ENCODE measurements at regions not wholly inside any gene's neighbourhood (a gene's known extent, or its start where the extent isn't known, plus 50 kb on each side); places are given as distances from the start of the nearest gene placed in this dataset.
"Not testable (repeated sequence)": the region's sequence is repeated elsewhere in the genome, so short reads cannot be mapped to it uniquely, and the experiment has no call there.

DNA sequence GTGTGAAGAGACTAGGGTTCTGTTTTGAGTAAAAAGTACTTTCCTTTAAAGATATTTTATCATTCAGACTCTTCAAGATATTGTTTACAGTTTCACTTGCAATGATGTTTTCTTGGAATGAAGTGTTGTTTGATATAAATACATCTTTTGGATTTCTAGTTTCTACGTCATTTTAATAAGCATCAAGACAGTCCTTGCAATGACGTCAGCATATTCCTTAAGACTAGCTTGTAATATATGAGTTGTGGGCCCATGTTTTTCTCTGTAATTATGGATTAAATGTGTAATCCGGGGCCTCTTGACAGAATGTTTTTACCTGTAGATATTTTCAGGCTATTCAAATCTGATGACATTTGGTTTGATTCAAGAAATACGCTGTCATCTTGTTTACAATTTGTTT is 66.1 kb downstream of the RBMX2 start:
- in situ Hi-C loops (cut with HindIII; ENCODE audit: low sequenced_read_pairs): no loop called here

DNA sequence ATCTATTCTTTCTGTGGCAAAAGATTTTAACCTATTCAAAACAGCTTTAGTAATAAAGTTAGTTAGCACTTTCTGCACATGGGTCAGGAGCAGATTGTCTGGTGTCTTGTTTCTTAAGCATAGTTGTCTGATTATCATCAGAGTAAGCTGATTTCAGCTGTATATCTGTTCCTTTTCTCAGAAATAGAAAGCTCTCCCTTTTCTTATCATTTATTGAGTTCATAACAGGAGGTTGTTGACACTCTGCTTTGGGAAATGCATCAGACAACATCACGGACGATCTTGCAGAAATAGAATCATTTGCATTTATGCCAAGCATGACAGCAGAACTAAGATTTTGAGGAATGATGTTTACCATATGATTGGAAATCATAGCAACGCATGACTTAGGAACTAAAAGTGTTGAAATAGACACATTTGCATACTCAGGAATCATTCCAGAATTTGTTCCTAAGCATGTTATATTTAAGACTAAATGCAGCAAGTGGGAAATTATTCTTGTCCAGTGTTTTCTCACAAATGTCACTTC is 66.7 kb downstream of the RBMX2 start:
- no peak for DNase-seq (ENCODE audit: low spot score)
- in situ Hi-C loops (cut with HindIII; ENCODE audit: low sequenced_read_pairs): no loop called here

More for the DNA sequence above, 66.1 kb downstream of the RBMX2 start:
- DNase-seq (ENCODE audit: low spot score): no peak

DNA sequence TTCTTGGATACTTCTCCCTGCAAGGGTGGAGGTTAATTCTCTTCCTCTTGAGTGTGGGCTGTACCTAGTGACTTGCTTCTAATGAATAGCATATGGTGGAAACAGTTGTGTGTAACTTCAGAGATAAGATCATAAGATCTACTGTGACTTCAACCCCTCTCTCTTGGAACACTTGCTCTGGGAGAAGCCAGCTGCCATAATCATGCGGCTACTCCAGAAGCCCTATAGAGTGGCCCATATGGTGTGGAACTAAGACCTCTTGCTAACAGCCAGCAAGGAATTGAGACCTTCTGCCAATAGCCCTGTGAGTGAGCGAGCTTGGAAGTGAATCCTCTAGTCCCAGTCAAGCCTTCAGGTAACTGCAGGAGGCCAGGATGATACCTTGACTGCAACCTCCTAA is 81.1 kb downstream of the RBMX2 start:
- in situ Hi-C loops (cut with HindIII; ENCODE audit: low sequenced_read_pairs): no loop called here

DNA sequence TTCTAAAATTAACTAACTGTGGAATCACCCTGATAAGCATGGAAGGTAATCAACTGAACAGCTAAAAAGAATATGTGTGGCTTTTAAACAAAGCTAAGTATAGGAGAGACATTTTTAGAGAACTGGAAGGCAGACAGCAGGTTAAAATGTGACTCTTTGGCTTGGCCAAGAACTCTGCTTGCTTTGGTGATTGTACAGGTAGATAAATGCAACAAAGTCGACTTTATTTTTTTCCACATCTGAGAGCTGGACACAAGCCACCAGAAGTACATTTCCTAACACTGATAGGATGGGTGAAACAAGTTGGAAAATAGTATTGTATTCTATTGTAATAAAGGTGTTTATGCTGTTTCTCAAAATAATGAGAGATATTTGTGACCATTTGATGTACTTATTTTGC is 84.1 kb downstream of the RBMX2 start:
- DNase-seq (ENCODE audit: low spot score): no peak
- in situ Hi-C loops (cut with HindIII; ENCODE audit: low sequenced_read_pairs): no loop called here

More for the DNA sequence above, 81.1 kb downstream of the RBMX2 start:
- DNase-seq (ENCODE audit: low spot score): no peak

DNA sequence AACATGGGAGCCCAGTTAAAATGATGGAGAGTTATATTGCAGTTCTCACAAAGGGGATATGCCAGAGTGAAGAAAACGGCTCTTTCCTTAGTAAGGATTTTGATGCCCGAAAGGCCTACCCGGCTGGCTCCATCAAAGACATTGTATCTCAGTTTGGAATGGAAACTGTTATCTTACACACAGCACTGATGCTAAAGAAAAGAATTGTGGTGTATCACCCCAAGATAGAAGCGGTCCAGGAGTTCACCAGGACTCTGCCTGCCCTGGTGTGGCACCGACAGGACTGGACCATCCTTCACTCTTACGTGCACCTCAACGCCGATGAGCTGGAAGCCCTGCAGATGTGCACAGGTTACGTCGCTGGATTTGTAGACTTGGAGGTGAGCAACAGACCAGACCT is 93.7 kb downstream of the RBMX2 start:
- DNase-seq (ENCODE audit: low spot score); in situ Hi-C loops (cut with HindIII; ENCODE audit: low sequenced_read_pairs): not testable (repeated sequence)

DNA sequence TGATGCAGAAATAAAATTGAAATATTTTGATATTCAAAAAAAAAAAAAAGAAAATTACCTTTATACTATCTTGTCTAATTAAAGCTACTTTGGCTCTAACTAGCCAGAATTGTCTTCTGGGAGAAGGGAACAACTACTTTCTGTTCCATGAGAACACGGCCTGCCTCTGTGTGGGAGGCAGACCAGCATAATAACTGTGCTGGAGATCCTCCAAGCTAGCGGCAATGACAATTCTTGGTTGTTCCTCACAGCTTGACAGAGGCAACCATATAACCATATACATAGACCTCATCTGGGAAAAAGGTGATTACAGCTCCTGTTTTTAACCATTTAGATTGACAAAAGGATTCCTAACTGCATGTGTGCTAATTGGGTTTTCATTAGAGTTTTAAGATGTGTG is 95.7 kb downstream of the RBMX2 start:
- in situ Hi-C loops (cut with HindIII; ENCODE audit: low sequenced_read_pairs): no loop called here
- DNase-seq (ENCODE audit: low spot score): peak; percentile 6

DNA sequence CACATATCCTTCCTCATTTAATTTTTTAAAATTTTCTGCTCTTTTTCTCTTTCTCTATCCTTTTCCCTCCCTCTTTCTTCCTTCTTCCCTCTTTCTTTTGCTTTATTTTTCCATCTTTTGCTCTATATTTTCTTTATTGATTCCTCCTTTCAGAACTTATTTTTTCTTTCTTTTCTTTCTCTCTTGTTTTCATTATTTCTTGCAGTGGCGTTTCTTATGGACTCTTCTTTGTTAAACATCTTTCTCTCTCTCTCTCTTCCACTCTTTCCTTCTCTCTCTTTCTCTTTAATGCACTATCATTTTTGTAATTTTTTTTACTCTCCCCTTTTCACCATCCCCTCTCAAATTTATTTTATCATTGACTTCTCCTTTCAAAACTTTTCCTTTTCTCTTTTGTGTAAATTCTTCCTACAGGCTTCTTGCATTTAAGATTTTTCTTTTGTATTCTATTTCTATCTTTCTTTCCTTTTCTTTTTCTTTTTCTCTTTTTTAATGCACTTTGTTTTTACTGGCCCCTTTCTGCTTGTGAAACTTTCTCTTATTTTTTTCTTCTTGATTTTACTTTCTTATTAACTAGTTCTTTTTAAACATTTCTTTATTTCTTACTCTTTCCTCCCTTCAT is 97.0 kb downstream of the RBMX2 start:
- in situ Hi-C loops (cut with HindIII; ENCODE audit: low sequenced_read_pairs): no loop called here
- DNase-seq (ENCODE audit: low spot score): no peak

DNA sequence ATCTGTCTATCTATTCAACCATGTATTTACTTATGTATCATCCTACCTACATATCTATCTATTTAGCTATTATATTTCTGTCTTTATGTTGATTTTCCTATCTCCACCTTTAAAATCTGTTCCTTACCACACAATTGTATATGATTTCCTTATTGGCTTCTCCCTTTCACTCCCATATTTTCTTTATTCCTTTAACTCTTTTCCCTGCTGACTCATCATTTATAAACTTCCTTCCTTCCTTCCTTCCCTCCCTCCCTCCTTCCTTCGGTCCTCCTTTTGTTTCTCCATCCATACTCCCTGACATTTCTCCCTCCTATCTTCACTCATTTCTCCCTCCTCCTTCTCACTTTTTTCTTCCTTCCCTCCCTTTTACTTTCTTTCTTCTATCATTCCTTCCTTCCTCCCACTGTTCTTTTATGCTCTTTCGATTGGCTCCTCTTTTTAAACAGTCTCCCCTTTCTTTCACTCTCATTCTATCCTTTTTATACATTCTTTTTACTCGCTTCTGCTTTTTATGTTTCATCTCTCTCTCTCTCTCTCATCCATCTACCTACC is 100.3 kb downstream of the RBMX2 start:
- DNase-seq (ENCODE audit: low spot score): no peak
- in situ Hi-C loops (cut with HindIII; ENCODE audit: low sequenced_read_pairs): no loop called here

DNA sequence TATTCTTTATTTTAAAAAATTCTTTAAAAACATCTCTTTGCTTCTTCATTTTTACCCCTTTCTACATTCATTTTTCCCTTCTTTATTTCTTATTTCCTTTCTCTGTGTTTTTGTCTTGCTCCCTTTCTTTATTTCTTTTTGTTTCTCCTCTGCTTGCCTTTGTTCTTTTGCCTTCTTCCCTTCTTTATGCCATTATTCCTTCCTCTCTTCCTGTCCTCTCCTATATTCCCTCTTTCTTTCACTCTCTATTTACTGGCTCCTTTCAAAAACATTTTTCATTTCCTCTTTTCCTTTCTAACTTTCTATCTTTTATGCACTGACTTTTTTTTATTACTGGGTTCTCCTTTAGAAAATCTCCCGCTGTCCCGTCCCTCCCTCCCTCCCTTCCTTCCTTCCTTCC is 102.2 kb downstream of the RBMX2 start:
- DNase-seq (ENCODE audit: low spot score): no peak
- in situ Hi-C loops (cut with HindIII; ENCODE audit: low sequenced_read_pairs): no loop called here

DNA sequence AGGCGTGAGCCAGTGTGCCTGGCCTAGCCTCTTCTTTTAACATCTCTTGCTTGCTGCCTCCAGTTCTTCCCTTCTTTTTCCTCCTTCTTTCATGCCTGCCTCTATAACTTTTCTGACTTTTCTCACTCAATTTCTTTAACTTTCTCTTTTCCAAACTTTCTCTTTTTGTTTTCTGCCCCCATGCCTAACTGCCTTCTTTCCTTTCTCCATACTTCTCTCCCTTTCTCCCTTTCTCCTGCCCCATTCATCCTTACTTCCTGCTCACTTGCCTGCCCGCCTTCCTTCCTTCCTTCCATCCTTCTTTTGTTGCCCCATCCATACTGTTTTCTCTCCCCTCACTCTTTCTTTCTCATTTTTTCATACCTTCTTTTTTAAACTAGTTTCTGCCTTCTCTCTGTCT is 105.2 kb downstream of the RBMX2 start:
- in situ Hi-C loops (cut with HindIII; ENCODE audit: low sequenced_read_pairs): no loop called here
- DNase-seq (ENCODE audit: low spot score): no peak

DNA sequence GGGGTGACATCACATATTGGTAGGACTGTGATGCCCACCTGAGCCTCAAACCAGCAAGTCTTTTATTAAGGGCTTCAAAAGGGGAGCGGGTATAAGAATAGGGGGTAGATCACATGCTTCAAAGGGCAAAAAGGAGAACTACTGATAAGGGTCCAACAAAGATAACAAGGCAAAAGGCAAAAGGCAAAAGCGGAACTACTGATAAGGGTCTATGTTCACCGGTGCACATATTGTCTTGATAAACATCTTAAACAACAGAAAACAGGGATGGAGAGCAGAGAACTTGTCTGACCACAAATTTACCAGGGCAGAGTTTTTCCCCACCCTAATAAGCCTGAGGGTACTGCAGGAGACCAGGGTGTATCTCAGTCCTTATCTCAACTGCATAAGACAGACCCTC is 110.7 kb downstream of the RBMX2 start:
- in situ Hi-C loops (cut with HindIII; ENCODE audit: low sequenced_read_pairs); DNase-seq (ENCODE audit: low spot score): not testable (repeated sequence)

DNA sequence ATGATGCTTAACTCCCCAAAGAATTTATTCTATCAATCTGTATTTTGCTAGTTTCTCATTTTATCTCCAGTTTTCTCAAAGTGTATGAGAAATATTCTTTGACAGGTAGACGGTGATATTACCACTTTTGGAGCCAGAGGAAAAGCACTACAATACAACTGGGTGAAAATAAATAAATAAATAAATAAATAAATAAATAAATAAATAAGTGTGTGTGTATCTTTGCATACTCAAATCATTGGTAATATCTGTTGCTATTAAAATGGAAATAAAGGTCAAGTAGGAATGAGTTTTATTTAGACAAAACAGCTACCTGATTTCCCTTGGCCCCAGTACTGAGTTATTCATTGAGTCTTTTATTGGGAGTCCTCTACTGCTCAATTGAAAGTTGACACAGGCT is 114.3 kb downstream of the RBMX2 start:
- in situ Hi-C loops (cut with HindIII; ENCODE audit: low sequenced_read_pairs): no loop called here
- no peak for DNase-seq (ENCODE audit: low spot score)

DNA sequence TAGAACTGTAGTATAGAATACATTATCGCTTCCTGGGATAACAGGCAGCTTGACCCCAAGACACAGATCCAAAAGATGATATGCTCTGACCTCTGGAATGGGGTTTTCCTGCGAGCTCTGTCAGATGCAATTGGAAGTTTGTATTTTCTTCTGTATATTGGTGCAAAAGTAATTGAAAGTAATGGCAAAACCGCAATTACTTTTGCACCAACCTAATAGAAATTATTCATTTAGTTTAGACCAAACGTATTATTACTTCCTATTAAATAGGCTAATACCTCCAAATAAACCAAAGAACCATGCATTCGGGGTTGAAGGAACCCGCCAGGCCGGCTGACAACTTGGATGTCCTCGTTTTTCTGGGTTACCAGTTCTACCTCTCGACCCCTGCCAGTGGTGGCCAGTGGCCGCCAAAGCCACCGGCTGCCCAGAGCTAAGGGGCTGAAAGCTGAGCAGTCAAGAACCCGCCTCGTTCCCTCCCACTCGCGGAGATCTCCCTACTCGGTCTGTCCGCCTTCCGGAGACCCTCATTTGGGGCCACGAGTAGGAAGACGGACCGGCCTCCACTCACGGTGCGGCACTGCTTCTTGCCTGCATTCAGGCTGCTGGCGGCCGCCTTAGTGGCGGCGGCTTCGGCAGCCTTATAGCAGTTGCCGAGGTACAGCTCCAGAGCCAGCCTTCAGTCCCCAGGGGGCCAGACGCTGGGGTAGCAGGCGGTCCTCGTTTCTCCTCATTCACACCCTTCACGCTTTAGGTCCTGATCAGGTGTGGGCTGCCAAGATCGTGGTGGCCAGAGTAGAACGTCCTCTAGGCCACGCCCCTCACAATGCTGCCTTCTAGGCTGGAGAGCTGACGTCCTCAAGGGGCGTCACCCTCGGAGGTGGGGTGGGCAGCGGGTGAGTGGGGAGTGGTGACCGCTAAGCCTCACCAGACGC is 121.9 kb downstream of the RBMX2 start:
- peak; percentile 6 for DNase-seq (ENCODE audit: low spot score)
- in situ Hi-C loops (cut with HindIII; ENCODE audit: low sequenced_read_pairs): no loop called here

DNA sequence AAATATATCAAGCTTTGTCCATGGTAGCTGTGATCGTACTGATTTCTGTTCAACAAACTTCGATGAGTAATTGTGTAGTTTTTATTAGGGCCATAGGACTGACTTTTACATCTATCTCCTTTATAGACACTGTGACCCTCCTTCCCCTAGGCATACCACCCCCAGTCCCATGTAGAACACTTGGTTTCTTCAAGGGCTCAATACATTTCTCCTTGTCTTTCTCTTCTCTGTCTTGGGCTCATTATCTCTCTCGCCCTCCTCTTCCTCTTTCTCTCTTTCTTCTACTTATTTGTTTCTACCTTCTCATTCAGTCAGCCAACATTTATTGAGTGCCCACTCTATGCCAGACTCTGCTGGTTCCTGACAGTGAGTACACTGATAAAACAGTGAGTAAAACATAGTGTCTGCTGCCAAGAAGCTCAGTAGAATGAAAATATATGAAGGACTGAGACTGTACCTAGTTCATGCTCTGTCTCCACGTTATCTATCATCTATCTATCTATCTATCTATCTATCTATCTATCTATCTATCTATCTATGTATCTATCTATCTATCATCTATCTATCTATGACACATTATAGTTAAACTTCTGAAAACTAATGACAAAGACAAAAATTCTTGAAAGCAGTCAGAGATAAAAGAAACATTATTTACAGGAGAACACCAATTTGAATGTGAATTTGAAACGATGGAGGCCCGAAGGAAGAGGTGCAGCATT is 122.8 kb downstream of the RBMX2 start:
- in situ Hi-C loops (cut with HindIII; ENCODE audit: low sequenced_read_pairs): no loop called here
- no peak for DNase-seq (ENCODE audit: low spot score)

DNA sequence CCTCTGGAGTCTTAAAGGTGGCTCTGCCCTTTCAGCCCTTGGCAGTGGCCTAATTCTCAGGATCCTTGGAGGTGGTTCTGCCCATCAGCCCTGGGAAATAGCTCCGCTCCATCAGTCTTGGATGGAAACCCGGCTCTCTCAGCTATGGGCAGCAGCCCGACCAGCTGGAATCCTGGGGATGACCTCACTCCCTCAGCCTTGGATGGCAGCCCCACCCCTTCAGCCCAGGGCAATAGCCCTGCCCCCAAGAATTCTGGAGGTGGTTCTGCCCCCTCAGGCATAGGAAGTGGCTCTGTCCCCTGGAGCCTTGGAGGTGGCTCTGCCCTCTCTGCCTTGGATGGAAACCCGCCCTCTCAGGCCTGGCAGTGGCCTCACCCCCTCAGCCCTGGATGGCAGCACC is 127.7 kb downstream of the RBMX2 start:
- in situ Hi-C loops (cut with HindIII; ENCODE audit: low sequenced_read_pairs): no loop called here
- no peak for DNase-seq (ENCODE audit: low spot score)

DNA sequence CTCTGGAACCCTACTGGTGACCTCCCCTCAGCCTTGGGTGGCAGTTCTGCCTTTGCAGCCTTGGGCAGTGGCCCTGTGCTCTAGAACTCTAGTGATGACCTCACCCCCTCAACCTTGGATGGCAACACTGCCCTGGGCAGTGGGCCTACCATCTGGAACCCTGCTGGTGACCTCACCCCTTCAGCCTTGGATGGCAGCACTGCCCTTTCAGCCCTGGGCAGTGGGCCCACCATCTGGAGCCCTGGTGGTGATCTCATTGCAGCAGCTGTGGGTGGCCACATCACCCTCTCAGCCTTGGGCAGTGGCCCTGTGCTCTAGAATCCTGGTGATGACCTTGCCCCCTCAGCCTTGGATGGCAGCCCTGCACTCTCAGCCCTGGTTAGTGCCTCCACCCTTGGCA is 129.3 kb downstream of the RBMX2 start:
- in situ Hi-C loops (cut with HindIII; ENCODE audit: low sequenced_read_pairs): no loop called here
- no peak for DNase-seq (ENCODE audit: low spot score)

DNA sequence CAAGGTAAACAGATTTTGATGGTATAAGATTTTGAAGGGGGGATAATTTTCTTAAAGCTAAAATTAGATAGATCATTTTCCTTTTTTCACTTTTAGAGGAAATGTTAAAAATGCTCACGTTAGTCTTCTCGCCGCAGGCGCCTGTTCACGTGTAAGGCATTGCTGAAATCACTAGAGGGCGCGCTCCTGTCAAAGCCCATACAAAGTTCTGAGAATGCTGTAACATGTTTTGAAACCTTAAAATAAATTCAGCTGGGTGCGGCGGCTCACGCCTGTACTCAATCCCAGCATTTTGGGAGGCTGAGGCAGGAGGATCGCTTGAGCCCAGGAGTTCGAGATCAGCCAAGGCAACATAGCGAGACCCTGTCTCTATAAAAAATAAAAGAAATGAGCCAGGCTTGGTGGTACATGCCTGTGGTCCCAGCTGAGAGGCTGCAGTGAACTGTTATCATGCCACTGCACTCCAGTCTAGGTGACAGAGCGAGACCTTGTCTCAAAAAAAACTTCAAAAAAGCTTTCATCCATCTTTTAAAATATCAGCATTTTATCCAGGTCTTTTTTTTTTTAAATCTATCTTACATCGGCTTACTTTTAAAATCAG is 138.0 kb downstream of the RBMX2 start:
- peak; percentile 30 for DNase-seq (ENCODE audit: low spot score)
- in situ Hi-C loops (cut with HindIII; ENCODE audit: low sequenced_read_pairs): no loop called here

DNA sequence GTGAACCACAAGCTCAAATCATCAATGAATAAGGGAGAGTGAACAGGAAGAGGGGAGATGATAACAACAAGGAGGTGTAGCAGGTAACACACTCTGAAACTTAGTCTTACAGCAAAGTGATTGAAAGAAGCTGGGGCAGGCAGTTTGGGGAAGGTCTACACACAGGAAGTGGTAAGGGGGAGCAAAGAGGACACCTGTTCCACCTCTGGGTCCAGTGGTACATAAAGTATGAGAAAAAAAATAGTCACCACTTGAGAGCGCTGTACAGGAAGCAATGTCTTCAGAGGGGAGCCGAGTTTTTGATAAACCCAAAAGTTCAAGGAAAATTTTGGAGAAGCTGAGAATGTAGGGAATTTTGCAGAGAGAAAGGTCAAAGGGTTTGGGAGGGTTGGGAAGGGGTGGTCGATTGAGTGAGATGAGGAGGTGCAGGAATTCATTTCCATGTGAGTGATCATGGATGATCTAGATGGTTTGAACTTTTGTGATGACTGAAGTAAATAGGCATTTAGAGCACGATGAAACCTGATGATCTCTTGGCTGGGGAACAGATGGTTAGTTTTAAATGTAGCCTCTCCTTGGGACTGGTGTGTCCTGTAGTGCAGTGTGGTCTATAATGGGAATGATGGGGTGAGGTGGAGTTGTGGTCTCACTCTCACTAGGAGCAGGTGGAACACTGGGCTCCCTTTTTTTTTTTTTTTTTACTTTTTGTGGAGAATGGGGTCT is 142.0 kb downstream of the RBMX2 start:
- DNase-seq (ENCODE audit: low spot score): no peak
- in situ Hi-C loops (cut with HindIII; ENCODE audit: low sequenced_read_pairs): no loop called here

DNA sequence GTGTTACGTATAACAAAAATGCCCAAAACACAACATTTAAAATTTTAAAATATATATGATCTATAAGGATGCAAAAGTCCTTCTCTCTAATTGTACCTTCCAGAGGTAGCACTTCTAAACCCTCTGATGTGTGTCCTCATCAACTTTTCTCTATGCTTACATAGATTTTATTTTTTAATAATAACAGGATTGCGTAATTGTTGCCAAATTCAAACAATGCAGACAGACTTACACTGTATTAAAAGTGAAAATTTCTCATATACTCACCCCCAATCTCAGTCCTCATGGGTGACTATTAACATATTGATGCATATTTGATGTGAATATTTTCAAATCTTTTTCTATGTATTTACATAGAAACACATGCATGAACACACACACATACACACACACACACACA is 144.0 kb downstream of the RBMX2 start:
- in situ Hi-C loops (cut with HindIII; ENCODE audit: low sequenced_read_pairs): no loop called here
- DNase-seq (ENCODE audit: low spot score): no peak

Data from G401 (cell line).